Dedifferentiated amniotic fluid mesenchymal stem cell (primary cell): ENCODE measurements at regions not wholly inside any gene's neighbourhood (a gene's known extent, or its start where the extent isn't known, plus 50 kb on each side); places are given as distances from the start of the nearest gene placed in this dataset.
A peak's percentile ranks its signal among the peaks of the same experiment; 100 is the strongest.

Source experiments
- DNase-seq: peaks from one replicate; pipeline ENCODE4 v3.0.0-alpha.2; 2016; ENCODE audit errors: extremely low spot score

DNA sequence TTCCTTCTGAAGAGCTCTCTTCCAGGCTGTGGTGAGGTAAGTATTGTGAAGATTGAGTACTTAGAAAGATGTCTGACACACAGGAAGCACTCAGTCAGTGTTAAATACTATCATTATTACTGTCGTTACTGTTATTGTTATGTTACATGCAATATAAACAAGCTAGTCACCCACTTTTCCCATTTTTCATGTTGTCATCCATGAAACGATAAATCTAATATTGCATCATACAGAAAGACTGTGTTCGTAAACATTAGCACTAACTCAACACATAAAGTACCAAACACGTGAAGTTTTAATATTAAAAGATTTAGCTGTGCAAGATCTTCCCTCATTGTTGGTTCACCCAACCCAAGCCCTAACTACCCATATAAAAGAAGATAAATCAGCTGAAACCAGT lies 109.2 kb upstream of the NRSN1 start:
- DNase-seq = no peak

DNA sequence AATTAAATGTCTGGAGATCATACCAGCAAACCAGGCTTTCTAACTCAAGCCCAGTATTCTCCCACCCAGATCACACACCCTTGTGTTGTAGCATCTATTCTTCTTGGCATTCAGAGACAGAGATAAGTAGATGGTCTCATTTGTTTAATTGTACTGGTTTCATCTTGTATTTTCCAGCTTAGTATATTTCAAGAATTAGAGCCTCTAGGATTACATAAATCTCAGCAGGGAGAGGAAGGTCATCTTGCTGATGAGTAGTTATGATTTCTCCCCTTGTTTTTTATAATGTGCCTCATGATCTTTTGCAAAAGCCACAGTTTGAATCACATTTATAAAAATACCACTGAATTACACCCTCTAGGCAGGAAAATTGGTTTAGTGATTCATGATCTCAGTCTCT lies 106.6 kb upstream of the NRSN1 start:
- no peak for DNase-seq

DNA sequence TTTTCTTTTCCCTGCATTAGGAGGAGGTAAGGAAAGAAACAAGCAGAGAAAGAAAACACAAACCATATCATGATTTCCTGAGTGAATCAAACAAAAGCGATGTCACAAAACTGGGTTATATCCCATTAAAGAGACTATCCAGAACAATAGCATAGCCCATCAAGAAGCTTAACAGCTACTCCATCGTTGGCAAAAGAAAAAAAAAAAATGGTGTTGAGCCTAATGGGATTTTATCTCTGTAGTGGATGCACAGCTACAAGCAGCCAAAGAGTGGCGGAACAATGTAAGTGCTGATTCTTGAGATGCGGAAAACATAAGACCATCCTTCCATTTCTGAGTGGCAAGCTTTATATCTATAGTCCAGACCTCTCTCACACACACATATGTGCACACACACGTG lies 106.2 kb upstream of the NRSN1 start:
- peak; percentile 3 for DNase-seq

DNA sequence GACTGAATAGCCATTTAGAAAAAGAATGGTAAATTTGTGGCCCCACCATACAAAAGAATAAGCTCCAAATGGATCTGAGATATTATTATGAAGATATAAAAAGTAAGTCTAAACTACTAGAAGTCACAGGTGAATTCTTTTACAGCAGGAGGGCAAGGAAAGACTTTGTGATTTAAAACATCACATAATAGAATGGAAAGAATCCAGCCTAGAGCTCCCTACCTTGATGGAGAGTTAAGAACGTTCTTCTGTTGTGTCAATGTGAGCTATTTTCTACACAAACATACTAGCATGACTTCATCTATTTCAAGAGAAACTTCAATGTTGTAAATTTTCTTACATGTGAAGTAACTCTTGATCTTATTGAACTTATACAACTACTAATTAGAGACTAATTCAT lies 100.0 kb upstream of the NRSN1 start:
- DNase-seq = no peak

DNA sequence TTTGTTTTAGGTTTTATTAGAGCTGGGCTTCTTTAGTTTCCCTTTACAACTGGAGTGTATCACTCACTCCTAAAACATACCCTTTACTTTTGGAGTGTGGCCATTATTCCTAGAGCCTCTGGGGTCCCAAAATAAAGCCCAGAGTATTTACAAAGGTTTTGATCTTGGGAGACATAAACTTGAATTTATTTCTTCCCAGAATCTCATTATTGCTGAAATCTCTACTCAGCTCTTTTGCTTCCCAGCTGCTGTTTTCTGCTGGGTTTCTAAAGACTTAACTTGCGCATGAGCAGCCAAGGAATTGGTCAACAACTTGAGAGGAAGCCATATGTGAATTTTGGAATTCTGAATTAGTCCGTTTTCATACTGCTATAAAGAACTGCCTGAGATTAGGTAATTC lies 94.5 kb upstream of the NRSN1 start:
- peak; percentile 8 for DNase-seq

DNA sequence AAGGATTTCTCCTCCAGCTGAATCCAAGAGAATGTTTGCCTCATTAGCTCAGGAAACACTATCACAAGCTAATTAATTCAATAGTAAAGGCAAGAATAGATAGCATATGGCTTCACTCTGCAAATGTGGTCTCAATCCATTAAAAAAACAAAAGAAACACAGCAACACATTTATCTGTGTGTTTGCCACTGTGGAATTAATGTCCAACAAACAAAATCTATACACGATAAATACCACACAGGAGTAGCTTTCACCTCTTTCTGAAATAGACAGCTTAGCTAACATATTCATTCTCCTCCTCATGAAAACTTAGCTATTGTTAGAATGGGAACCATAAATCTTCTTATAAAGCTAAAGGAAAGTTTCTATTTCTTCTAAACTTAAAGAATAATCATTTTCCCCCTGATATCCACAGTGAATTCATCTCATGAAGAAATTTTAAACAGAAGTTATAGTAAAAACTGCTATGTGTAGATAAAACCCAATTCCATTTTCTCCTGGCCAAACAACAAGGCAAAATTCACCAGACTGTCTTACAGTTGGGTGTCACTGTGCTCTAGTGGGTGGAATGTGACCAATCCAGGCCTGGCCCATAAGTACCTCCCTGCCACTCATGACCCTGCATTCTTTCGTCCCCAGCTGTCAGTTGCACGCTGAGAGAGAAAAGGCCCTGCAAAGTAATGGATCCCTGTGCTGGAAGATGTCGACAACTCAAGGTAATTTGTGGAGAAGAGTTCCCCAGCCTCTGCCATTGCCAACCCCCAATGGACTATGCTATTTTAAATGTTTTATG lies 92.9 kb upstream of the NRSN1 start:
- DNase-seq = peak; percentile 10

DNA sequence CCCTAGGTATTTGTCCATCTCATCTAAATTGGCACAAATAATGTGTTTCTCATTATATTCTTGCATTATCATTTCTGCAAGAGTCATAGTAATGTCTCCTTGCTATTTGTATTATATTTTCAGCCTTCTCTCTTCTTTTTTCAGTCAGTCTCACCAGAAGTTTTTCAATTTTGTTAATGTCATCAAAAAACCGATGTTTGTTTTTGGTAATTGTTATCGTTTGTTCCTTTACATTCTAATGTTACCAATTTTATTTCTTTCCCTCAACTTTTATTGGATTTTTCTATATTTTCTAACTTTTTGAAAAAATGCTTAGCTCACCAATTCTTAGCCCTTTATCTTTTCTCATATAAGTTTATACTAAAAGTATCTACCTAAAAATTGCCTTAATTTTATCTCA lies 82.2 kb upstream of the NRSN1 start:
- no peak for DNase-seq

DNA sequence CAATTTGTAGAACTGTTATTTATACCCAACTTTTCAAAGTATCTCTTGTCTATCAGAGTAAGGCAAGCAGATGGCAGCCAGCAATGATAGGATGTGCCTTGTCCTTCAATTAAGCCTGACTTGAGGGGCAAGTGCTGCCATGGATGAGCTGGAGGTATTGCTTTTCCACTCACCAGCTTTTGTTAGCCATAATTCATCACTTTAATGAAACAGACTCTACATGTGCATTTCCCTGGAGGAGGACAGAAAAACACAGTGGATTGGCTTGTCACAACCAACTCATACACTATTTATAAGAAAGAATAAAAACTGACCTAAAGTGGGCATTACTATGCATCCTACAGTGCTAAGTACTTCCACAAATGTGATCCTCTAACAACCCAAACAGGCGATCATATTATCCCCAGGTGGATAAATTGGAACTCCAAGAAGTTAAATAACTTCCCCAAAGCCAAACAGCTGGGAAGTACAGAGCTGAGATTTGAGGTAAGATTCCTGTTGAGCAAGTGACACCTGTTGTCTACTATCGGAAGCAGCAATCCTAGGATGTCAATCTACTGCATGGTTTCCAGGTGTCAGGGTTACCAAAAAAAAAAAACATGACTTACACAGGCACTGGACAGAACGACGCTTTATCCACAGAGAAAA lies 73.9 kb upstream of the NRSN1 start:
- no peak for DNase-seq

DNA sequence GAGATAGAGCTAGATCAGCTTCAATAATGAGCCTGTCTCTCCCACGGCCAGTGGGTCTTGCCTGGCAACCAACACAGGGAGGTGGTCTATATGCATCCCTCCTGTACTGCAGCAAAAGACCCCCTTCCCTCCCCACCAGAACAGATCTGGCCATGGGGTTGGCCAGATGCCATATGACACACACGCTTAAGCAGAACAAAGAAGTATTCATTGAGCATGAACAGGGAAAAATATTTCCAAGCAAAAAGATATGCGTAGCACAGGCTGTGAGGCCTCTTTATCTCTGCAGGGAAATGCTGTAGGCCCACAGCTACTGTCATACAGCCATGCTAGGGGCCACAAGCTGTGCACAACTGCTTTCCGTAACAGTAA lies 73.4 kb upstream of the NRSN1 start:
- no peak for DNase-seq

DNA sequence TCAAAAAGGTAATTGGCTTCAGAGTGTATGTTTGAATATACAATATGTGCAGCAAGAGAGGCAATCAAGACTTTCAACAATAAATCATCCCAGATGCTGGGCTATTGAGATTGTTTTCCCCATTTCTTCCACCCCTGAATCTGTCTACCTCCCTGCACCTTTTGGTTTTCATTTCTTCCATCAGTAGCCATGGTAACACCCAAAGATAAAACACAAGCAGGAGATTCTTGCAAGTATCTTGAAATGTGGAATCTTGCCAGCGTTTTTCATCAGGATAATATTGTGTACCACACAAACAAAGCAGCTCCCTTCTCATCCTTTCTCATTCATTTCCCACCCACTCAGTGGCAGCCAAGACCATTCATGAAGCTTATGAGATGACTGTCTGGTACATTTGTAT lies 73.0 kb upstream of the NRSN1 start:
- no peak for DNase-seq

DNA sequence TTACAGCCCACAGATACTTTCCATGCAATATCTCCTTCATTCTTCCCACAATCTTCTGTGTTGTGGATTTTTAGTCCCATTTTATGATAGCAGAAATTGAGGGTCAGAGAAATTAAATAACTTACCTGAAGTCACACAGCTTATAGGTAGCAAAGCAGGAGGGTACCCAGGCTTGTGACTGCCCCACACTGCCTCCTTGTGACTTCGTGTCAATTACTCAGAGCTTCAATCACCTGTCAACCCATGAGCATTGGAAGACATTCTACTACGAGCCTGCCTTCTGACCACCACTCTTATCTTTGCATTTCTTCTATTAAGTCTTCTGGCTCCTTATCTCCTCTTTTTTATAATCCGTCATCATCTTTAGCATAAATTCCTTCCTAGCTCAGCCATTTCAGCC lies 71.6 kb upstream of the NRSN1 start:
- no peak for DNase-seq

DNA sequence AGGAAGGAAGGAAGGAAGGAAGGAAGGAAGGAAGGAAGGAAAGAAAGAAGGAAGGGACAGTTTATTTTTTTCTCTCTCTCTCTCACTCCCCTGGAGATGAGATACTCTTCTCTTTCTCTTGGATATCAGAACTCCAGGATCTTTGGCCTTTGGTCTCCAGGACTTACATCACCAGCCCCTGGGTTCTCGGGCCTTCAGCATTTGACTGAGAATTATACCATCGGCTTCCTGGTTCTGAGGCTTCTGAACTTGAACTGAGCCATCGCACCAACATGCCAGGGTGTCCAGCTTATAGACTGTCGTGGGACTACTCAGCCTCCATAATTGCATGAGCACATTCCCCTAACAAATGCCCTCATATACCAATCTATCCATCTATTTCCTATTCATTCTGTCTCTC lies 69.4 kb upstream of the NRSN1 start:
- DNase-seq = no peak

DNA sequence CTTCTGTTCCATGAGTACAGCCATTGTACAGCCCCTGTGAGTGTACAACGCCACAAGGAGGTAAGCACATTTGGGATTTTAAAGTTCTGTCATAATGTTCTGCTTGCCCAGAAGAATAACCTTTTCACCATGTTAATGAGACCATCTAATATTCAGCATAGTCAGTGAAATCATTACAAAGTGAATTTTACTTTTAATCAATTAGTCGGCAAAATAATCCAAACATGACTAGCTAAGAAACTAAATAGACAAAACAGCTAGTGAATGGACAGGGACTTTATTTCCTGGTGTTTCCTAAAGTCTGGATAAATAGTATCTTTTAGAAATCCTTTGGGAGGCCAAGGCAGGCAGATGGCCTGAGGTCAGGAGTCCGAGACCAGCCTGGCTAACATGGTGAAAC lies 69.0 kb upstream of the NRSN1 start:
- no peak for DNase-seq

DNA sequence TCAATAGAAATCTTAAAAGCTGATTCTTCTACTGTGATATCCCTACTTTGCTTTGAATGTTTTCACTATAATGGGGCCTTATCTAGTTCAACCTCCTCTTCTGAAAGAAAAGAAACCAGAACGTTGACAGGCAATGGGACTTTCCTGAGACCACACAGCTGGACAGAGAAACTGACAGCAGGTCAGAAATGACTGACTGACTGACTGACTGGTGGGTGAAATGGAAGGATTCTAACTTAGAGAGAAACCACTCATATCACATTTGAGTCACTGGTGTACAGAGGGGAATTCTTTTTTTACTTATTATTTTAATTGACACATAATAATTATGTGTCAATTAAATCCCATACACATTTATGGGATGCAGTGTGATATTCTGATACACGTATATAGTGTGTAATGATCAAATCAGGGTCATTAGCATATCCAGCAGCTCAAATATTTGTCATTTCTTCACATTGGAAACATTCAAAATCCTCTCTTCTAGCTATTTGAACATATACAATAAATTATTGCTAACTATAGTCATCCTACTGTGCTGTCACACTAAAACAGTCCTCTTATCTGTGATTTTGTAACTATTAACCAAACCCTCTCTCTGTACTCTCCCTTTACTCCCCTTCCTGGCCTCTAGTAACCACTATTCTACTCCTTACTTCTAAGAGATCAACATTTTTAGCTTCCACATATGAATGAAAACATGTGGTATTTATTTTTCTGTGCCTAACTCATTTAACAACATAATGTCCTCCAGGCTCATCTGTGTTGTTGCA lies 64.8 kb upstream of the NRSN1 start:
- DNase-seq = no peak

DNA sequence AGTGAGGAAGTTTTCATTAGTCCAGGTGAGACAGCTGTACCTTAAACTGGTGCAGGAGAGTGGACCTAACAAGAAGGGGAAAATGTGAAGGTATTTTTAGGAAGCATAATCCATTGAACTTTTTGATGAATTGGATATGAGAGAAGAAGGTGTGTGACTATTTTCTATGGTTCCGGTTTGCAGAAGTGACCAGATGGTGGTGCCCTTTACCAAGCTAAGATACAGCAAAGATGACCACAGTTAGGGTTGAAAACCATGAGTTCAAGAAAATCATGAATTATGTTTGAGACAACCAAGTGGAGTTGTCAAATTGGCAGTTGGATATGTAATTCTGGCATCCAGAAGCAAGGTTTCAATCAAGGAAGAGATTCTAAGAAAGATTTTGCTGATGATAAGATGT lies 61.9 kb upstream of the NRSN1 start:
- no peak for DNase-seq

DNA sequence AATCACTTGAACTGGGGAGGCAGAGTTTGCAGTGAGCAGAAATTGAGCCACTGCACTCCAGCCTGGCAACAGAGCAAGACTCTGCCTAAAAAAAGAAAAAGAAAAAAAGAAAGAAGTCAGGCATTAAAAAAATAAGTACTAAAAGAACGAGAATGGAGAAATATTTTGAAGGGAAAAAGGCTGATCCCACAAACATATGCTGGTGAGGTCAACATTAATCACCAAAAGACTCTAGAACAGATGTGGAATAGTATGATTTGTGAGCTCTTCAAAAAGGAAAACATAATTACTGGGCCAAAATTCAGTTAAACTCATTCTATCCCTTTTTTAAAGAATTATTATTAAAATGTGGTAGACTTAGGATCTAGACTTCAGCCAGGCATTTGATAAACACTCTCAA lies 61.2 kb upstream of the NRSN1 start:
- no peak for DNase-seq

DNA sequence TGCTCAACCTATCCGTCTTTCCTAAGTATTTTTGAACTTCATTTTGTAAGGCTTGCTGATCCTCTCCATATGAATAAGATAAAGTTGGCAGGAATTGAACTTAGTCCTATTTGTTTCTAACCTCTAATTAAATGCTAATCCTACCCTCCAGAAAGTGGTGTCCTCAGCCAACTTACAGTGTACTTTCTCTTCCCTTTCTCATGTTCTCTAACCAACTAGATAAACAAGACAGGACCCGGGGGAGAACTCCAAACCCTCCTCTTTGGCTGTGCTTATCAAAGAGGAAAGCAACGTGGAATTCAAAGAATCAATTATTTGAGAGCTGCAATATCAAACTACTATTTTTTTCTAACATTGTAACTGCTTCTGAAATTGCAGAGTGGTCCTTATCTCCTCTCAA lies 56.5 kb upstream of the NRSN1 start:
- no peak for DNase-seq

DNA sequence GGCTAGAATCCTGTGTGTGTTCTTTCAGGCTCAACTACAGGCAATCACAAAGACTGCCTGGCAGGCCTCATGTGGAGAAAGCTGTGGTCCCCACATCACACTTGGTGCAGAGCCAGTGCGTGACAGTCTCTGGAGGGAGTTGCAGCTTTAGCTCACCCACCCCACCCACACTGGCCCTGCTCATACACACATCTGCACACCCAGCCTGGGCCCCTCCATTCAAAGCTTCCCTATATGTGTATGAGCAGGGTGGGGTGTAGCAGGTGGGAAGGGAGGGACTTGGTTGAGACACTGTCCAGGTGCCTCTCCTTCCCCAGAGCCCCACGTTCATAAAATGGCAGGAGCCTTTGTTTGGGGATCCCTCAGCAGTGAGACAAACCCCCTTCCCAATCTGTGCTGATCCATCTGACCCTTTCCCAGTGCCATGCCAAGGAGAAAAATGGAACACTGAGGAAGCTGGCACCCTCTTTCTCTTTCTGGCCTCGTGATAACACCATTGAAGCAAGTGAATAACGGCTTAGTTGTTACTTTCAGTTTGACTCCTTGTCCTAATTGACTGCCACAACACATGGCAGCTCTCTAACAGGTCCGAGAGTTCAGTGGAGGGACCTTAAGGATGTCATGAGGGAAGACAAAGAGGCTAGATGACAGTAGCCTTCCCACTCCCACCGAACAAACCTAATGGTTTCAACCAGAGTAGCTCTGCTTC lies 53.8 kb upstream of the NRSN1 start:
- no peak for DNase-seq

DNA sequence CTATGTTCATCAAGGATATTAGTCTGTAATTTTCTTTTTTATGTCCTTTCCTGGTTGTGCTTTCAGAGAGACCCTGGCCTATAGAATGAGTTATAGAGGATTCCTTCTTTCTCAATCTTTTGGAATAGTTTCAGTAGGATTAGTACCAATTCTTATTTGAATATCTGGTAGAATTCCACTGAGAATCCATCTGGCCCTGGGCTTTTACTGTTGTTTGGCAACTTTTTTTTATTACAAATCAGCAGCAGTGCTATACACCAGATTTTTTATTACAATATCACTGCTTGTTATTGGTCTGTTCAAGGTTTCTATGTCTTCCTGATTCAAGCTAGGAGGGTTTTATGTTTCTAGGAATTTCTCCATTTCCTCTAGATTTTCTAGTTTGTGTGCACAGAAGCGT lies 50.0 kb upstream of the NRSN1 start:
- no peak for DNase-seq
